C4-2B (cell line): ENCODE measurements at regions not wholly inside any gene's neighbourhood (a gene's known extent, or its start where the extent isn't known, plus 50 kb on each side); places are given as distances from the start of the nearest gene placed in this dataset.

ENCODE experiments used
- H3K27ac ChIP-seq: fragments of 450-650 bp; 2 replicates; pipeline ENCODE4 v1.5.1; 2017
- ZFX ChIP-seq: fragments of 450-650 bp; IDR thresholded peaks from 2 replicates; pipeline ENCODE4 v1.6.1; 2017
- TF ChIP-seq, protein P1 (sequence below): fragments of 450-650 bp; conservative IDR thresholded peaks from 2 replicates; pipeline ENCODE4 v1.5.1; 2017; ENCODE audit warnings: mild to moderate bottlenecking

GRCh38 chr13:76764429-76764828 is 121.8 kb downstream of the KCTD12 start:
- no peak overlapping the region for H3K27ac ChIP-seq
- TF ChIP-seq ZFX = no peak
- TF ChIP-seq, protein P1, sequence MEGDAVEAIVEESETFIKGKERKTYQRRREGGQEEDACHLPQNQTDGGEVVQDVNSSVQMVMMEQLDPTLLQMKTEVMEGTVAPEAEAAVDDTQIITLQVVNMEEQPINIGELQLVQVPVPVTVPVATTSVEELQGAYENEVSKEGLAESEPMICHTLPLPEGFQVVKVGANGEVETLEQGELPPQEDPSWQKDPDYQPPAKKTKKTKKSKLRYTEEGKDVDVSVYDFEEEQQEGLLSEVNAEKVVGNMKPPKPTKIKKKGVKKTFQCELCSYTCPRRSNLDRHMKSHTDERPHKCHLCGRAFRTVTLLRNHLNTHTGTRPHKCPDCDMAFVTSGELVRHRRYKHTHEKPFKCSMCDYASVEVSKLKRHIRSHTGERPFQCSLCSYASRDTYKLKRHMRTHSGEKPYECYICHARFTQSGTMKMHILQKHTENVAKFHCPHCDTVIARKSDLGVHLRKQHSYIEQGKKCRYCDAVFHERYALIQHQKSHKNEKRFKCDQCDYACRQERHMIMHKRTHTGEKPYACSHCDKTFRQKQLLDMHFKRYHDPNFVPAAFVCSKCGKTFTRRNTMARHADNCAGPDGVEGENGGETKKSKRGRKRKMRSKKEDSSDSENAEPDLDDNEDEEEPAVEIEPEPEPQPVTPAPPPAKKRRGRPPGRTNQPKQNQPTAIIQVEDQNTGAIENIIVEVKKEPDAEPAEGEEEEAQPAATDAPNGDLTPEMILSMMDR = no peak

DNA sequence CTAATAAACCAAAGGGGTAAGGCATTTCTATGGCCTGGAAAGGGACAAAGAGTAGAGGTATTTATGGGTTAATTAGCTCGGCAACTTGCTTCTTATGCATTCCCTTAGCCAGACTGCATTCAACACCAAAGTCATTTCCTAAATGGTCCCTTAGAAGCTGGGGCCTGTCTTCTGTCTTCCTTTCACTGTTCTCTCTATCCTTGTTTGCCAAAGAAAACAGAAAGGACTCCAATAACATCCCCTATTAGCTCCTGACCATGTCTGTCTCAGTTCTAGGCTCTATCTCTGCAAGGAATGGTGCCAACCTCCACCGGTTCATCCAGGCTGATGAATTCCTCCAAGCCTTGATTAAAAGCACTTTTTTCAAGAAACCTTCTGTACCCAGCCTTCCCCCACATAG is 123.5 kb downstream of the KCTD12 start:
- H3K27ac ChIP-seq = no peak overlapping the region
- TF ChIP-seq, protein P1 = no peak
- TF ChIP-seq ZFX = no peak

DNA sequence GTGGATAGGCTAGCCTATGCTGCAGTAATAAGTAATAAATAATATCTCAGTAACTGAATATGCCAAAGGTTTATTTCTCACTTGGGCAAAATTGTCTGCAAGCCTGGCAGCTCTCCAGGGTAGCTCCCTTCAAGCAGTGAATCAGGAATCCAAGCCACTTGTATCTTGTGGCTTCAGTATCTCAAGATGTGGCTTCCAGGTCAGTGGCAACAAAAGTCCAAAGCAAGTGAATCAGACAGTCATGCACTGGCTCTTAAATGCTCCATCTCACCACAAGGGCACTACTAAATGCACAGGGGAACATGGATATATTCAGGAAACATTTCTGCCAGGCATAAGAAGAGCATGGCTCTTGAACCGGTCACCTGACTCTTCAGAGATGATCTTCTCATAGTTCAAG is 126.3 kb downstream of the KCTD12 start:
- TF ChIP-seq, protein P1 = no peak
- TF ChIP-seq ZFX = no peak
- H3K27ac ChIP-seq = no peak overlapping the region

- no peak for TF ChIP-seq ZFX
- TF ChIP-seq, protein P1 = no peak
These were observed 127.5 kb downstream of the KCTD12 start for GRCh38 chr13:76758738-76759137.

GRCh38 chr13:76758257-76758656 is 127.9 kb downstream of the KCTD12 start:
- TF ChIP-seq ZFX = no peak
- TF ChIP-seq, protein P1 = no peak
- no peak overlapping the region for H3K27ac ChIP-seq

More at GRCh38 chr13:76758738-76759137, 127.5 kb downstream of the KCTD12 start:
- H3K27ac ChIP-seq = no peak overlapping the region

DNA sequence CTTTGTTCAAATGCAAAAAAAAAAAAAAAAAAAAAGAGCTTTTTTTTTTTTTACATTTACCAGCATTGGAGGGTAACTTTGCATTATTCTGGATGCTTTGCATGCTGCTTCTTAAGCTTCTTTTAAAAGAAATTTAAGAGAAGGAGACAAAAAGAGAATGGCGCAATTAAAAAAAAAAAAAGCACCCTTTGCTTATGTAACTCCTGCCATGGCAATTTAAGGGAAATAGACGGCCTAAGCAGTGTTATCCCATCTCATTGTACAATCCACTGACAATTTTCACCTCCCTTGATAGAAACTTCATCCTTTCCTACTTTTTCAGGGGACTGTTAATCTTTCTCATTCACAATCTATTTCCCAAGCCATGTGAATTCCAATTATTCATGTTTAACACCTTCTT is 129.8 kb downstream of the KCTD12 start:
- H3K27ac ChIP-seq = no peak overlapping the region
- TF ChIP-seq, protein P1 = no peak
- no peak for TF ChIP-seq ZFX

- no peak overlapping the region for H3K27ac ChIP-seq
- no peak for TF ChIP-seq ZFX
These were observed 131.8 kb downstream of the KCTD12 start for GRCh38 chr13:76754414-76754813.

DNA sequence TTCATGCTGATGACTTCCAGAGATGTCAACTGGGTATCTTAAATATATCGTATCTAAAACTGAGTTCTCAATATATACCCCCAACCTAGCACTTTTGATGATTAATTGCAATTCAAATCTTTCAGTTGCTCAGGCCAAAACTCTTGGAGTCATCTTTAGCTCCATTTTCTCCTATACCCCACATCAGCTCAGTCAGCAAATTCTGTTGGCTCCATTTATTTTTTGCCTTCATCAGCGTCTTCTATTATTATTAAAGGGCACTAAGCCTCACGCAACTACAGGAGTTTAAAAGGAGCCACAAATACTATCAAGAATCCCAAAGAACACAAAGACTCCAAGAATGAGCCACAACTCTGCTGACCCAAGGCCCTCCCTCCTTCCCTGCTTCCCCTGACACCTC is 134.9 kb downstream of the KCTD12 start:
- no peak for TF ChIP-seq ZFX
- TF ChIP-seq, protein P1 = no peak
- H3K27ac ChIP-seq = no peak overlapping the region
